ENCODE measurements at regions not wholly inside any gene's neighbourhood (a gene's known extent, or its start where the extent isn't known, plus 50 kb on each side); places are given as distances from the start of the nearest gene placed in this dataset.

DNA sequence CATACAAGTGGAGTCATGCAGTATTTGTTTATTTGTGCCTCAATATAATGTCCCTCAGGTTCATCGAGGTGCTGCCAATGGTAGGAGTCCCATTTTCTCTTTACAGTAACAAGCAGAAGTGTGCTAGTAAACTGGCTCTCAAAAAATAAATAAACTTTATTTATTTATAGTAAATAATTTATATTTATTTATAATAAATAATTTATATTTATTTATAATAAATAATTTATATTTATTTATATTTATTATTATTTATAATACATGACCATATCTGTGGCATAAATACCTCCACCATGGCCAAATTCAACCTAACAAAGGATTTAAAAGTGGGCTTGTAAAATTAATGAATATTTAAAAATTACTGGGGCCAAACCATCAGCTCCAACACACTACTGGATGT is 464.9 kb upstream of the NWD2 start:
- Histone ChIP-seq H3K4me3 (ENCODE audit: low read depth, low read length) (no peak overlapping the region), H3K27me3 (replicated peaks) (no peaks in the 10 kb centered on the region), H3K27ac (no peak overlapping the region), H3K36me3 (replicated peaks) (no peaks in the 10 kb centered on the region)
- TF ChIP-seq CTCF (IDR thresholded peaks at IDR 0.05; ENCODE audit: low read depth, low read length, missing control alignments) = no peak
- DNase-seq = no peak
- in situ Hi-C loops (cut with HindIII; ENCODE audit: low pct_ligation_motif_present, low sequenced_read_pairs) = no loop called here

DNA sequence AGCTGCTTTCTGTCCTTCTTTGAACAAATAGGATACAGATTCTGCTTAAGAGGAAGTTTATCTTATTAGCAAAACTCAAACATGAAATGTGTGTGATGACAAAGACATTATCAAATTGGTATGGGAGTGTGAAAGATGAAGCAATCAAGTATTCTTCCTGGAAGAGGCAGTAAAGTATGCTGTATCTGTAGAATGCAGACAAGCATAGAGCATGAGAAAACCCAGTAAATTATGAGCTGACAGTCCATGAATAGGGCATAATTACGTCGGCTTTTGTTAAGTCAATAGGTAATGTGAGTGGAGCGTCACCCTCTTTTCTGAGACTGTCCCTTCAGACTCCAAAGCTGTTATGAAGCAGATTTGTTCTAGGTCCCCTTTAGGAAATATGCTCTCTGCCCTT is 458.6 kb upstream of the NWD2 start:
- no peak overlapping the region for H3K4me3 ChIP-seq (ENCODE audit: low read depth, low read length)
- no peak overlapping the region for H3K27ac ChIP-seq
- H3K27me3 ChIP-seq (replicated peaks) = no peaks in the 10 kb centered on the region
- in situ Hi-C loops (cut with HindIII; ENCODE audit: low pct_ligation_motif_present, low sequenced_read_pairs) = no loop called here
- no peak for TF ChIP-seq CTCF (IDR thresholded peaks at IDR 0.05; ENCODE audit: low read depth, low read length, missing control alignments)
- no peak for DNase-seq
- H3K36me3 ChIP-seq (replicated peaks) = no peaks in the 10 kb centered on the region

DNA sequence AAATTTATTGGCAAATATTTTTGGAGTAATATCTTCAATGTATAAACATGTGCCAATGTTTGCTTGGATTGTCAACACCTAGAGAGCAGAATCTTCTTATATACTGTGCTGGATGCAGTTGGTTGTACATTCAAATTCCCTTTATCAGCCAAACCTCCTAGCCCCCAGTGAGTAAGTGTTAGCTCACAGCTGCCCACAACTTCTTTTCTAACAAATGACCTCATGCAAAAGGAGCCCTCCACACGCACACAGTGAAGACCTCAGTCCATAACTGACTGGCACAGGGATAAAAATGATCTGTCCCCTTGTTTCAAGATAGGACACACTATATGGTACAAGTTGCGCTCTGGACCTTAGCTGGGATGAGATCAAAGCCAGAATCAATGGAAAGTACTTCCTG is 458.0 kb upstream of the NWD2 start:
- H3K36me3 ChIP-seq (replicated peaks) = no peaks in the 10 kb centered on the region
- in situ Hi-C loops (cut with HindIII; ENCODE audit: low pct_ligation_motif_present, low sequenced_read_pairs) = no loop called here
- no peak overlapping the region for H3K4me3 ChIP-seq (ENCODE audit: low read depth, low read length)
- H3K27ac ChIP-seq = no peak overlapping the region
- H3K27me3 ChIP-seq (replicated peaks) = no peaks in the 10 kb centered on the region
- no peak for TF ChIP-seq CTCF (IDR thresholded peaks at IDR 0.05; ENCODE audit: low read depth, low read length, missing control alignments)
- no peak for DNase-seq

GRCh38 chr4:36794716-36795115 is 449.8 kb upstream of the NWD2 start:
- no peaks in the 10 kb centered on the region for H3K36me3 ChIP-seq (replicated peaks)
- no peak overlapping the region for H3K27ac ChIP-seq
- DNase-seq = no peak
- in situ Hi-C loops (cut with HindIII; ENCODE audit: low pct_ligation_motif_present, low sequenced_read_pairs) = no loop called here
- no peak for TF ChIP-seq CTCF (IDR thresholded peaks at IDR 0.05; ENCODE audit: low read depth, low read length, missing control alignments)
- H3K4me3 ChIP-seq (ENCODE audit: low read depth, low read length) = no peak overlapping the region
- no peaks in the 10 kb centered on the region for H3K27me3 ChIP-seq (replicated peaks)

DNA sequence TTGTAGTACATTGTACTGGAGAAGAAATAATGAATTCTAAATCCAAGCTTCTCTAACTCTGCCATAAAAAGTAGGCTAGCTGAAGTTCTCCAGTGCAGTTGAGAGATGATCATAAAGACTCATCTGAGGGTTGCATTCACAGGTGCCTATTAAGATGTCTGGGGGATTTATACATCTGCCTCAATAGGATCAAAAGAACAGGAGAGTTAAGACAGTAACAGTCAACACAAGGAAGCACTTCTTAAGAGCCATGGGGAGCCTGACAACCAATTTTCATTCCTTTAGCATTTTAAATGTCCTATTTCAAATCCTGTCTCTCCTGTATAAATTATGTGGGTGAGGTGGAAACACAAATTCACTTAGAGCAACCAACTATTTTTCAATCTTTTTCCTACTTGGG is 432.4 kb upstream of the NWD2 start:
- DNase-seq = no peak
- Histone ChIP-seq H3K27ac (no peak overlapping the region), H3K36me3 (replicated peaks) (no peaks in the 10 kb centered on the region), H3K4me3 (ENCODE audit: low read depth, low read length) (no peak overlapping the region), H3K27me3 (replicated peaks) (no peaks in the 10 kb centered on the region)
- in situ Hi-C loops (cut with HindIII; ENCODE audit: low pct_ligation_motif_present, low sequenced_read_pairs) = no loop called here
- no peak for TF ChIP-seq CTCF (IDR thresholded peaks at IDR 0.05; ENCODE audit: low read depth, low read length, missing control alignments)

GRCh38 chr4:36815536-36815935 is 429.0 kb upstream of the NWD2 start:
- Histone ChIP-seq H3K4me3 (ENCODE audit: low read depth, low read length) (no peak overlapping the region), H3K27ac (no peak overlapping the region), H3K27me3 (replicated peaks) (no peaks in the 10 kb centered on the region), H3K36me3 (replicated peaks) (no peaks in the 10 kb centered on the region)
- in situ Hi-C loops (cut with HindIII; ENCODE audit: low pct_ligation_motif_present, low sequenced_read_pairs) = no loop called here
- TF ChIP-seq CTCF (IDR thresholded peaks at IDR 0.05; ENCODE audit: low read depth, low read length, missing control alignments) = no peak
- DNase-seq = no peak

All from brain microvascular endothelial cell (primary cell).